OCI-LY1 (cell line): ENCODE measurements at regions not wholly inside any gene's neighbourhood (a gene's known extent, or its start where the extent isn't known, plus 50 kb on each side); places are given as distances from the start of the nearest gene placed in this dataset.

Experiments used
- H2AFZ ChIP-seq: fragments of 200-600 bp; sonication (generic), shearing (Covaris generic); 2 replicates; pipeline ENCODE4 v1.6.0; 2014; ENCODE audit warnings: antibody characterized with exemption, mild to moderate bottlenecking, low read length
- H3F3A ChIP-seq: fragments of 200-600 bp; sonication (generic), shearing (Covaris generic); 2 replicates; pipeline ENCODE4 v1.6.0; 2014; ENCODE audit warnings: mild to moderate bottlenecking, antibody characterized with exemption, low read length, moderate library complexity; ENCODE audit not compliant: insufficient read depth
- H3K27ac ChIP-seq: fragments of 200-600 bp; sonication (generic); 2 replicates; pipeline ENCODE4 v1.5.1; 2014; ENCODE audit warnings: low read length, mixed run types, mild to moderate bottlenecking, low read depth; ENCODE audit not compliant: poor library complexity, severe bottlenecking
- H3K27me3 ChIP-seq: fragments of 200-600 bp; sonication (generic); 2 replicates; pipeline ENCODE4 v1.6.0; 2014; ENCODE audit warnings: antibody characterized with exemption, mild to moderate bottlenecking, low read length, moderate library complexity; ENCODE audit not compliant: insufficient read depth
- H3K36me3 ChIP-seq: fragments of 200-600 bp; sonication (generic); 2 replicates; pipeline ENCODE4 v1.6.1; 2014; ENCODE audit warnings: mild to moderate bottlenecking, antibody characterized with exemption, low read length, moderate library complexity, mixed read lengths; ENCODE audit not compliant: insufficient read depth
- H3K4me1 ChIP-seq: fragments of 200-600 bp; sonication (generic); 2 replicates; pipeline ENCODE4 v1.5.1; 2014; ENCODE audit warnings: mild to moderate bottlenecking, low read length, moderate library complexity; ENCODE audit not compliant: insufficient read depth, severe bottlenecking
- H3K4me2 ChIP-seq: fragments of 200-600 bp; sonication (generic), shearing (Covaris generic); 2 replicates; pipeline ENCODE4 v1.6.1; 2014; ENCODE audit warnings: low read length
- H3K4me3 ChIP-seq: fragments of 200-600 bp; sonication (generic); 2 replicates; pipeline ENCODE4 v1.5.1; 2014; ENCODE audit warnings: low read length, low read depth, mild to moderate bottlenecking, mixed read lengths; ENCODE audit not compliant: poor library complexity, severe bottlenecking
- H3K79me2 ChIP-seq: fragments of 200-600 bp; shearing (Covaris generic); 2 replicates; pipeline ENCODE4 v1.6.1; 2016; ENCODE audit warnings: mixed run types, low read length, mixed read lengths; ENCODE audit not compliant: insufficient read depth
- H3K9ac ChIP-seq: fragments of 200-600 bp; sonication (generic), shearing (Covaris generic); 2 replicates; pipeline ENCODE4 v1.6.1; 2014; ENCODE audit warnings: mild to moderate bottlenecking, low read length, mixed read lengths
- H3K9me2 ChIP-seq: fragments of 200-600 bp; sonication (generic), shearing (Covaris generic); 2 replicates; pipeline ENCODE4 v1.6.1; 2014; ENCODE audit warnings: low read depth, mild to moderate bottlenecking, low read length, mixed read lengths
- H3K9me3 ChIP-seq: fragments of 200-600 bp; shearing (Covaris generic); 2 replicates; pipeline ENCODE4 v1.6.1; 2014; ENCODE audit warnings: low read length, mixed read lengths
- H4K20me1 ChIP-seq: fragments of 200-600 bp; sonication (generic), shearing (Covaris generic); 2 replicates; pipeline ENCODE4 v1.6.0; 2016; ENCODE audit warnings: mild to moderate bottlenecking, low read length; ENCODE audit not compliant: insufficient read depth
- EZH2 ChIP-seq: fragments of 200-600 bp; sonication (generic), shearing (Covaris generic); IDR thresholded peaks from 2 replicates; pipeline ENCODE4 v1.8.0; 2017; ENCODE audit warnings: borderline replicate concordance, mixed run types, mild to moderate bottlenecking, antibody characterized with exemption, low read length, moderate library complexity, mixed read lengths
- TF ChIP-seq, protein P1 (sequence below): fragments of 200-600 bp; sonication (generic), shearing (Covaris generic); IDR thresholded peaks from 2 replicates; pipeline ENCODE4 v1.5.1; 2017; ENCODE audit warnings: mild to moderate bottlenecking, antibody characterized with exemption, low read length, moderate library complexity, mixed read lengths

DNA sequence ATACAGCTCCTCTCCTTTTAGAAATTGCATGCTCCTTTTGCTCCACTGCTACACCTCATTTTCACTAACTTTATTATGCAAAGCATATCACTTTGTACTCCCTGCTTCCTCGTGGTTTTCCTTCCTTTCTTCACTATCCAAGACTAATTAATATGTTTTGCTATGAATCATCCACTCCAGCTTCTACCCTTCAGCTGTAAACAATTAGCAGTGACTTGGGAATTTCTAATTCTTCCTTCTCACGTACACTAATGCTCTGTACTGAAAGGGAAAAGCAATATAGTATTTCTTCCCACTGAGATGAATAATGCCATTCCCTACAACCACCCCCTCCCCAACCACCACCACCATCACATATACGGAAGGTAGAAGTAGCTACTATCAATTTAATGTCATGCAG is 1917.0 kb downstream of the MRPL39 start:
- no peak overlapping the region for H3K4me3 ChIP-seq
- H3K9me2 ChIP-seq = no peaks in the 10 kb centered on the region

DNA sequence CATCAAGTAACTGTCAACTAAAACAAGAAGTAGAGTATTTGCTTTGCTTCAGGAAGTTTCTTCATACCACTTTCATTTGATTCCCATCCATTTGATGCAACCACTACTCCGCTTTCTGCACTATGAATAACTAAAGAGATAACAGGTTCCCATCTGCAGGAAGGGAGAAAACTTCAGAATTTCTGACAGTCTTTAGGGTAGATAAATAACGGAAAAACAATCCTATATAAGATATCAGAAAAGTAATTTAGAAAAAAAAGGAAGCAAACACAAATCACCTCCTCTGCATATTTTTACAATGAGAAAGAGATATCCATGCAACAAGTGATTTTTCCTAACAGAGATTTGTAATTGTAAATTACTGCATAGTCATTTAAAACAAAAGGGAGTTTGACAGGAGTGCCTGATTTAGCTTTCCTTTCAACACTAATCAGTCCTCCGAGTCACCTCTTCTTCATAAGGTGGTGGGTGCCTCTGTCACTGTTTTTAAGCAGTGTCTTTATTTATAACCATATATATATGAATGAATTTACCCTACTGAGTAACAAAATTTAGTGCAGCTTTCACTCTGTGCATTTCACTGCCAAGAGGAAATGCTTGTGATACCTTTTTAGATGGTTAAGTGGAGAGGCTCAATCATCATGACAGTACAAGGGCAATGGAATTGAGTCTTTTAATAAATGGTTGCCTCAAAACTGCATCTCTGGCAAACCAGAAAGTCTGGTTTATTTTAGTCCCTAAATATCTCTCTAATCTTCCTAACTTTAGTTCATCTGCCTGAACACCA is 1920.4 kb downstream of the MRPL39 start:
- H3K9me3 ChIP-seq = no peaks in the 10 kb centered on the region
- no peaks in the 10 kb centered on the region for H3K27me3 ChIP-seq
- H3K79me2 ChIP-seq = no peaks in the 10 kb centered on the region
- H3K4me3 ChIP-seq = no peak overlapping the region
- no peak overlapping the region for H3K27ac ChIP-seq
- no peak overlapping the region for H3K9ac ChIP-seq
- H3K36me3 ChIP-seq = no peaks in the 10 kb centered on the region
- H3F3A ChIP-seq = no peaks in the 10 kb centered on the region
- no peaks in the 10 kb centered on the region for H3K9me2 ChIP-seq
- H3K4me2 ChIP-seq = no peak overlapping the region
- no peak overlapping the region for H2AFZ ChIP-seq
- TF ChIP-seq, protein P1, sequence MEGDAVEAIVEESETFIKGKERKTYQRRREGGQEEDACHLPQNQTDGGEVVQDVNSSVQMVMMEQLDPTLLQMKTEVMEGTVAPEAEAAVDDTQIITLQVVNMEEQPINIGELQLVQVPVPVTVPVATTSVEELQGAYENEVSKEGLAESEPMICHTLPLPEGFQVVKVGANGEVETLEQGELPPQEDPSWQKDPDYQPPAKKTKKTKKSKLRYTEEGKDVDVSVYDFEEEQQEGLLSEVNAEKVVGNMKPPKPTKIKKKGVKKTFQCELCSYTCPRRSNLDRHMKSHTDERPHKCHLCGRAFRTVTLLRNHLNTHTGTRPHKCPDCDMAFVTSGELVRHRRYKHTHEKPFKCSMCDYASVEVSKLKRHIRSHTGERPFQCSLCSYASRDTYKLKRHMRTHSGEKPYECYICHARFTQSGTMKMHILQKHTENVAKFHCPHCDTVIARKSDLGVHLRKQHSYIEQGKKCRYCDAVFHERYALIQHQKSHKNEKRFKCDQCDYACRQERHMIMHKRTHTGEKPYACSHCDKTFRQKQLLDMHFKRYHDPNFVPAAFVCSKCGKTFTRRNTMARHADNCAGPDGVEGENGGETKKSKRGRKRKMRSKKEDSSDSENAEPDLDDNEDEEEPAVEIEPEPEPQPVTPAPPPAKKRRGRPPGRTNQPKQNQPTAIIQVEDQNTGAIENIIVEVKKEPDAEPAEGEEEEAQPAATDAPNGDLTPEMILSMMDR = no peak
- no peak for TF ChIP-seq EZH2
- no peaks in the 10 kb centered on the region for H4K20me1 ChIP-seq
- H3K4me1 ChIP-seq = no peaks in the 10 kb centered on the region

More for the DNA sequence above, 1917.0 kb downstream of the MRPL39 start:
- H3F3A ChIP-seq = no peaks in the 10 kb centered on the region
- H2AFZ ChIP-seq = no peak overlapping the region
- no peak overlapping the region for H3K27ac ChIP-seq
- H3K9me3 ChIP-seq = no peaks in the 10 kb centered on the region
- H3K79me2 ChIP-seq = no peaks in the 10 kb centered on the region
- H4K20me1 ChIP-seq = no peaks in the 10 kb centered on the region
- H3K27me3 ChIP-seq = no peaks in the 10 kb centered on the region
- peaks cover 10% of the 10 kb centered on the region for H3K4me1 ChIP-seq
- no peak overlapping the region for H3K4me2 ChIP-seq
- TF ChIP-seq EZH2 = no peak
- TF ChIP-seq, protein P1 = no peak
- H3K36me3 ChIP-seq = no peaks in the 10 kb centered on the region
- H3K9ac ChIP-seq = no peak overlapping the region

DNA sequence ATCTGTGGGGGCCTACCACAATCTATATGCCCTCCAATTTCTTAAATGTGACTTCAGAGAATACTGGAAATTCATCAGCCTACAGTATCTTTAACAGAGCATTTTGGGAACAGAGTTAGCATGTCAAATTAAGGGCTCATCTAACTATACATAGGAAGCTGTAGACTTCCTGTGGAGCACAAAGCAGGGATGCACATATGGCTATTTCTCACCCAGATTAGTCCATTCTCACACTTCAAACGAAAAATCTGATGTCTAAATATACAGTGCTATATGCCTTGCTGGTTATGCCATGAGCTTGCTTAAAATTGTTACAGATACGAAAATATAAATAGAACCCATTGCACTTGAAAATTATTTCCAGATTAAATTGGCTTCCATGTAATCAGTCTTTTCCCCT is 1922.8 kb downstream of the MRPL39 start:
- Histone ChIP-seq H3K4me3 (no peak overlapping the region), H3K4me2 (no peak overlapping the region), H3K36me3 (no peaks in the 10 kb centered on the region), H3K27ac (no peak overlapping the region), H3K9ac (no peak overlapping the region), H3K79me2 (no peaks in the 10 kb centered on the region), H3K9me3 (no peaks in the 10 kb centered on the region), H2AFZ (no peak overlapping the region), H3K27me3 (no peaks in the 10 kb centered on the region), H3F3A (no peaks in the 10 kb centered on the region), H4K20me1 (no peaks in the 10 kb centered on the region), H3K9me2 (no peaks in the 10 kb centered on the region), H3K4me1 (no peaks in the 10 kb centered on the region)
- no peak for TF ChIP-seq EZH2
- TF ChIP-seq, protein P1 = no peak
